ENCODE measurements at regions not wholly inside any gene's neighbourhood (a gene's known extent, or its start where the extent isn't known, plus 50 kb on each side); places are given as distances from the start of the nearest gene placed in this dataset.
A peak's percentile ranks its signal among the peaks of the same experiment; 100 is the strongest.

- no peak for DNase-seq
Measured at GRCh38 chr1:185574139-185574875, 159.9 kb upstream of the HMCN1 start.

GRCh38 chr1:185573677-185574076 lies 160.5 kb upstream of the HMCN1 start:
- DNase-seq: no peak

GRCh38 chr1:185573162-185573561 lies 161.0 kb upstream of the HMCN1 start:
- DNase-seq: no peak

GRCh38 chr1:185570962-185571361 lies 163.2 kb upstream of the HMCN1 start:
- DNase-seq: peak; percentile 32

- DNase-seq: peak; percentile 58
Measured at GRCh38 chr1:185568155-185569123, 165.8 kb upstream of the HMCN1 start.

GRCh38 chr1:185567440-185567839 lies 166.8 kb upstream of the HMCN1 start:
- no peak for DNase-seq

GRCh38 chr1:185566995-185567394 lies 167.2 kb upstream of the HMCN1 start:
- peak; percentile 91 for DNase-seq

- no peak for DNase-seq
Measured at GRCh38 chr1:185565302-185565701, 168.9 kb upstream of the HMCN1 start.

- no peak for DNase-seq
Measured at GRCh38 chr1:185564816-185565215, 169.4 kb upstream of the HMCN1 start.

GRCh38 chr1:185562461-185563359 lies 171.5 kb upstream of the HMCN1 start:
- no peak for DNase-seq

GRCh38 chr1:185561629-185562028 lies 172.6 kb upstream of the HMCN1 start:
- DNase-seq: peak; percentile 48

- no peak for DNase-seq
Measured at GRCh38 chr1:185560760-185561159, 173.4 kb upstream of the HMCN1 start.

GRCh38 chr1:185559684-185560331 lies 174.4 kb upstream of the HMCN1 start:
- DNase-seq: peak; percentile 75

- no peak for DNase-seq
Measured at GRCh38 chr1:185559151-185559550, 175.0 kb upstream of the HMCN1 start.

- no peak for DNase-seq
Measured at GRCh38 chr1:185556561-185556960, 177.6 kb upstream of the HMCN1 start.

GRCh38 chr1:185555743-185556142 lies 178.4 kb upstream of the HMCN1 start:
- DNase-seq: no peak

GRCh38 chr1:185551008-185551407 lies 183.2 kb upstream of the HMCN1 start:
- no peak for DNase-seq

GRCh38 chr1:185549906-185550305 lies 184.3 kb upstream of the HMCN1 start:
- no peak for DNase-seq

GRCh38 chr1:185546029-185546428 lies 188.2 kb upstream of the HMCN1 start:
- no peak for DNase-seq

GRCh38 chr1:185541871-185542301 lies 192.3 kb upstream of the HMCN1 start:
- no peak for DNase-seq

GRCh38 chr1:185540295-185540694 lies 193.9 kb upstream of the HMCN1 start:
- DNase-seq: no peak

- DNase-seq: no peak
Measured at GRCh38 chr1:185539277-185539943, 194.8 kb upstream of the HMCN1 start.

Measured in CD4-positive, alpha-beta T cell treated with Interleukin-10 for 1 hour (primary cell).